Hepatocyte (in vitro differentiated cells): ENCODE measurements at regions not wholly inside any gene's neighbourhood (a gene's known extent, or its start where the extent isn't known, plus 50 kb on each side); places are given as distances from the start of the nearest gene placed in this dataset.

Experiments
- EZH2 ChIP-seq: fragments of 200-600 bp; sonication (generic); IDR thresholded peaks from 2 replicates; pipeline ENCODE4 v1.6.1; 2016; ENCODE audit warnings: antibody characterized with exemption, mild to moderate bottlenecking, borderline replicate concordance
- EZH2phosphoT487 ChIP-seq: fragments of 200-600 bp; sonication (generic); IDR thresholded peaks from one replicate; pipeline ENCODE4 v1.6.1; 2018; ENCODE audit warnings: antibody characterized with exemption, mild to moderate bottlenecking, low read depth, moderate library complexity; ENCODE audit not compliant: unreplicated experiment, severe bottlenecking
- TF ChIP-seq, protein P1 (sequence below): fragments of 200-600 bp; sonication (generic); IDR thresholded peaks from 2 replicates; pipeline ENCODE4 v1.5.1; 2016; ENCODE audit warnings: antibody characterized with exemption, mild to moderate bottlenecking; ENCODE audit not compliant: poor library complexity

DNA sequence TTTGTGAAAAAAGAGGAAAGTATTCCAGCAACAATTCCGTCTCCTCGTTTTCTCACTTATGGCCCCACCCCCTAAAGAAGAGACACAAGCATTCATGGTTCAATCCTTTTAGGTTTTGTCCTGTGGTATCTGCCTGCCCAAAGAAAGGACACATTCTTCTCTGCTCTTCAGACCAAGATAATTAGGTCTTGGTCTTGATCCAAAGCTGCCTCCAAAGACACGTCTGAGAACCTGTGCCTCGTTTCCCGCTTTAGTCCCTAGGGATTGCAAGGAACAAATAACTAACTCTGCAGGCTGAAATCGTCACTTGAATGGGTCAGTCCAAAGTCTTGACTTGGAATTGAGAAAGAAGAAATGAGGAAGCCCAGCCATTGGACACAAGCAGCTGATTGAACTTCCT, 202.7 kb upstream of the FAR2 start:
- TF ChIP-seq, protein P1, sequence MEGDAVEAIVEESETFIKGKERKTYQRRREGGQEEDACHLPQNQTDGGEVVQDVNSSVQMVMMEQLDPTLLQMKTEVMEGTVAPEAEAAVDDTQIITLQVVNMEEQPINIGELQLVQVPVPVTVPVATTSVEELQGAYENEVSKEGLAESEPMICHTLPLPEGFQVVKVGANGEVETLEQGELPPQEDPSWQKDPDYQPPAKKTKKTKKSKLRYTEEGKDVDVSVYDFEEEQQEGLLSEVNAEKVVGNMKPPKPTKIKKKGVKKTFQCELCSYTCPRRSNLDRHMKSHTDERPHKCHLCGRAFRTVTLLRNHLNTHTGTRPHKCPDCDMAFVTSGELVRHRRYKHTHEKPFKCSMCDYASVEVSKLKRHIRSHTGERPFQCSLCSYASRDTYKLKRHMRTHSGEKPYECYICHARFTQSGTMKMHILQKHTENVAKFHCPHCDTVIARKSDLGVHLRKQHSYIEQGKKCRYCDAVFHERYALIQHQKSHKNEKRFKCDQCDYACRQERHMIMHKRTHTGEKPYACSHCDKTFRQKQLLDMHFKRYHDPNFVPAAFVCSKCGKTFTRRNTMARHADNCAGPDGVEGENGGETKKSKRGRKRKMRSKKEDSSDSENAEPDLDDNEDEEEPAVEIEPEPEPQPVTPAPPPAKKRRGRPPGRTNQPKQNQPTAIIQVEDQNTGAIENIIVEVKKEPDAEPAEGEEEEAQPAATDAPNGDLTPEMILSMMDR = no peak
- TF ChIP-seq EZH2 = no peak
- TF ChIP-seq EZH2phosphoT487 = no peak
